GM12892 (cell line): ENCODE measurements at regions not wholly inside any gene's neighbourhood (a gene's known extent, or its start where the extent isn't known, plus 50 kb on each side); places are given as distances from the start of the nearest gene placed in this dataset.

Source experiments
- POLR2A ChIP-seq: IDR thresholded peaks from 2 replicates; pipeline ENCODE4 v1.6.1; 2011; ENCODE audit warnings: low read depth, low read length, control low read depth
- POLR2AphosphoS5 ChIP-seq: IDR thresholded peaks from 2 replicates; pipeline ENCODE4 v1.6.1; 2011; ENCODE audit warnings: low read depth, low read length, control low read depth

DNA sequence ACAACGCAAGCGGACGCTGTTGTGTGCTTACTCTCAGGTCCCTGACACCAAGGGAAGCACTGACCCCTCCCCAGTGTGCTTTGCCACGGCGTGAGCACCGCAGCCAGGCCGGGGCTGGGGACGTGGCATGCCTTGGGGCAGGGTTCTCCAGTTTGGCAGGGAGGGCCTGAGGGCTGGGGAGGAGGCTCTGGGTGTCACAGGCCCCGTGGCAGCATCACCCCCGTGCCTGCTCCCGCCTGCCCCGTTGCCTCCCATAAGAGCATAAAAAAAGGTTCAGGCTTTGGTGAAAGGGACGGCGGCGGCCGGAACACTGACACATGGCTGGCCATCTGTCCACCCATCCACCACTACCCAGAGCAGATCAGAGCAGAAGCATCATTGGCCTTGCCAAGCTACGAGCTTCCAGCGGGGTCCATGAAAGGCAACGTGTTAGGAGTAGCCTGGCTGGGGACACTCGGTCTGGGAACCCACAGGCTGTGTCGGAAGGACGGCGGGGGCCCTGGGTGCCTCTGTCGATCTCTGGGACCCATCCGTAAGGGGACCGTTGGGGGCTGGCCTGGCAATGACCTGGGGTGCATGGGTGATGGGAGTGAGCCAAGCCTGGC lies 183.0 kb downstream of the IGLL1 start:
- no peak for TF ChIP-seq POLR2A
- no peak for TF ChIP-seq POLR2AphosphoS5
